ENCODE measurements at regions not wholly inside any gene's neighbourhood (a gene's known extent, or its start where the extent isn't known, plus 50 kb on each side); places are given as distances from the start of the nearest gene placed in this dataset.

GRCh38 chr2:60603533-60604190, 50.2 kb upstream of the BCL11A start:
- intact Hi-C loops (cut with micrococcal nuclease), result no loop called here
- Mint-ChIP-seq H3K27ac (no peak overlapping the region), H3K27me3 (no peaks in the 10 kb centered on the region), H3K4me3 (no peak overlapping the region), H3K4me1 (ENCODE audit: low read depth) (peaks cover 7% of the 10 kb centered on the region), H3K36me3 (ENCODE audit: low read depth) (no peaks in the 10 kb centered on the region), H3K9me3 (no peaks in the 10 kb centered on the region)

GRCh38 chr2:60604486-60605064, 51.1 kb upstream of the BCL11A start:
- Mint-ChIP-seq H3K27ac (no peak overlapping the region), H3K36me3 (ENCODE audit: low read depth) (no peaks in the 10 kb centered on the region), H3K4me1 (ENCODE audit: low read depth) (peaks cover 7% of the 10 kb centered on the region), H3K9me3 (no peaks in the 10 kb centered on the region), H3K27me3 (no peaks in the 10 kb centered on the region), H3K4me3 (no peak overlapping the region)
- intact Hi-C loops (cut with micrococcal nuclease), result no loop called here

- H3K4me3 Mint-ChIP-seq, result no peak overlapping the region
- intact Hi-C loops (cut with micrococcal nuclease), result no loop called here
- no peaks in the 10 kb centered on the region for H3K36me3 Mint-ChIP-seq (ENCODE audit: low read depth)
- H3K9me3 Mint-ChIP-seq, result no peaks in the 10 kb centered on the region
- peaks cover 7% of the 10 kb centered on the region for H3K4me1 Mint-ChIP-seq (ENCODE audit: low read depth)
- H3K27me3 Mint-ChIP-seq, result no peaks in the 10 kb centered on the region
- no peak overlapping the region for H3K27ac Mint-ChIP-seq
These were observed 52.4 kb upstream of the BCL11A start for GRCh38 chr2:60605866-60606265.

DNA sequence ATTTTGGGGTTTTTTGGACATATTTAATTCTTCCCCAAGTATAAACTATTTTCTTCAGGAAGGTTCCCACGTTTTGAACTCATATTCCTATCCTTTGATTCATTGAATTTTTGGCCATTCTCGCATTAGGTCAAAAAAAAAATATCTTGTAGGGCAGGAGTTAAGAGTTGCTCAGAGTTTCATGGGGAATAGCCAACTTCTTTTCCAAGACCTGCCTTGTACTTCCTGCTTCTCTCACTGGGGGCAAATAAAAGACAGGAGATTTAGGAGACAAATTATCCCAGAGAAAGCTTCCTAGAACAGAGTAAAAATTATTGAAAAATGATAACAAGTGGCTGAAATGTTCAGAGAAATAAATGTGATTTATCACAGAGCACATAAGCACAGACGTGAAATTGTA, 55.2 kb upstream of the BCL11A start:
- Mint-ChIP-seq H3K9me3 (no peaks in the 10 kb centered on the region), H3K4me3 (no peak overlapping the region), H3K27ac (no peak overlapping the region), H3K27me3 (peaks cover 2% of the 10 kb centered on the region), H3K36me3 (ENCODE audit: low read depth) (no peaks in the 10 kb centered on the region), H3K4me1 (ENCODE audit: low read depth) (peaks cover 11% of the 10 kb centered on the region)
- intact Hi-C loops (cut with micrococcal nuclease), result no loop called here

DNA sequence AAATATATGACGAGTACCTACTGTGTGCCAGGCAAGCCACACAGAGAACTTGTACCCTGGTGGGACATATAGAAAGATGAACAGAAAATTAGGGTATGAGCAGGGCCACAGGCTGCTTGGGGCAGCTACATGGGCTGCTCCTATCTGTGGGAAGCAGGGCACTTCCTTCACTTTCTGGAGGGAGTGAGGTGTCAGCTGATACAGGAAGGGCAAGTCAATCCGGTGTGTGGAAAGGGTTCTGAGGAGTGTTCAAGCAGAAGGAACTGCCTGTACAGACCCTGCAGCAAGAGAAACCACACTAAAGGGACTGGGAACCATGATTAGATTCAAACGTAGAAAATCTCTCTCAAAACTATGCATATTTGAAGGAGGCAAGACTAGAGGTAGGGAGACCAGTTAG, 58.6 kb upstream of the BCL11A start:
- no peak overlapping the region for H3K4me3 Mint-ChIP-seq
- no peak overlapping the region for H3K27ac Mint-ChIP-seq
- no peaks in the 10 kb centered on the region for H3K36me3 Mint-ChIP-seq (ENCODE audit: low read depth)
- intact Hi-C loops (cut with micrococcal nuclease), result no loop called here
- H3K4me1 Mint-ChIP-seq (ENCODE audit: low read depth), result peaks cover 11% of the 10 kb centered on the region
- no peaks in the 10 kb centered on the region for H3K9me3 Mint-ChIP-seq
- peaks cover 2% of the 10 kb centered on the region for H3K27me3 Mint-ChIP-seq

DNA sequence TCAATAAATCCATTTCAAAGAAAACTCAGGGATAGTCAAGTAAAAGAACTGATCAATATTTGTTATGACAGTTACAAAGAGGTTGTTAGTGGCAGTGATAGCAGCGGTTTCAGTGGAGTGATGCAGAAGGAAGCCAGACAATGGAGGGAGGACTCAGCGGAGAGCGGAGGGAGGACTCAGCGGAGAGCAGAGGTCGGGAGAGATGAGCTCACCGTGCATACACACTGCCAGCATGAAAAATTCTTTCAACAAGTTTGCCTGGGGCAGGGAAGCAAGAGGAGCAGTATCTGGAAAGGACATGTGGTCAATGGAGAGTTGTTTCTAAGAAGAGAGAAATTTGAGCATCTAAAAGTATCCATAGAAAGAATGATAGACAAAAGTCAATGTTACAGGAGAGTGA, 60.9 kb upstream of the BCL11A start:
- Mint-ChIP-seq H3K27me3 (peaks cover 2% of the 10 kb centered on the region), H3K4me1 (ENCODE audit: low read depth) (peaks cover 11% of the 10 kb centered on the region), H3K9me3 (no peaks in the 10 kb centered on the region), H3K27ac (no peak overlapping the region), H3K36me3 (ENCODE audit: low read depth) (no peaks in the 10 kb centered on the region), H3K4me3 (no peak overlapping the region)
- intact Hi-C loops (cut with micrococcal nuclease), result no loop called here

- Mint-ChIP-seq H3K4me3 (no peak overlapping the region), H3K9me3 (no peaks in the 10 kb centered on the region), H3K27ac (no peak overlapping the region), H3K36me3 (ENCODE audit: low read depth) (no peaks in the 10 kb centered on the region), H3K4me1 (ENCODE audit: low read depth) (no peaks in the 10 kb centered on the region), H3K27me3 (no peaks in the 10 kb centered on the region)
- intact Hi-C loops (cut with micrococcal nuclease), result no loop called here
These were observed 68.4 kb upstream of the BCL11A start for GRCh38 chr2:60621688-60622429.

- Mint-ChIP-seq H3K4me3 (no peak overlapping the region), H3K36me3 (ENCODE audit: low read depth) (no peaks in the 10 kb centered on the region), H3K27ac (no peak overlapping the region), H3K9me3 (no peaks in the 10 kb centered on the region), H3K27me3 (no peaks in the 10 kb centered on the region), H3K4me1 (ENCODE audit: low read depth) (no peaks in the 10 kb centered on the region)
- intact Hi-C loops (cut with micrococcal nuclease), result no loop called here
These were observed 69.6 kb upstream of the BCL11A start for GRCh38 chr2:60623040-60623439.

DNA sequence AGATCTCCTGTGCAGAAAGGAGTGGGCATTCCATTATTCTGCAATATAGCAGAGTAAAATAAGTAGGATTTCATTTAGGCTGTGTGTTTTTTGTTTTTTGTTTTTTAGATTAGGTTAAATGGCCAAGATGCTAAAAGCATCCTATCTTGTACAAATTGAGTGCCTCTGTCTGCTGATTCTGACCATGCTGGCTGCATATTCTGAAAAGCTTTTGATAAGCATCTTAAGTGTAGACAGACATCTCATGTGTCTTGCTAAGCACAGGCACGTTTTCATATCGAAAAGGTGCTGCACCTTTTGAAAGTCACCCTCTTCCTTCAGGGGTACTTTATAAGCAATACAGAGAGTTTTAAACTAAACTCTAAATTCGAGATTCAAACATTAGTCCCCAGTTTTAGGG, 74.0 kb upstream of the BCL11A start:
- Mint-ChIP-seq H3K4me3 (no peak overlapping the region), H3K9me3 (no peaks in the 10 kb centered on the region), H3K27ac (no peak overlapping the region), H3K27me3 (no peaks in the 10 kb centered on the region), H3K36me3 (ENCODE audit: low read depth) (no peaks in the 10 kb centered on the region), H3K4me1 (ENCODE audit: low read depth) (no peaks in the 10 kb centered on the region)
- intact Hi-C loops (cut with micrococcal nuclease), result no loop called here

GRCh38 chr2:60628026-60628425, 74.6 kb upstream of the BCL11A start:
- no peaks in the 10 kb centered on the region for H3K4me1 Mint-ChIP-seq (ENCODE audit: low read depth)
- no peaks in the 10 kb centered on the region for H3K9me3 Mint-ChIP-seq
- intact Hi-C loops (cut with micrococcal nuclease), result no loop called here
- no peaks in the 10 kb centered on the region for H3K36me3 Mint-ChIP-seq (ENCODE audit: low read depth)
- H3K4me3 Mint-ChIP-seq, result no peak overlapping the region
- H3K27ac Mint-ChIP-seq, result no peak overlapping the region
- H3K27me3 Mint-ChIP-seq, result no peaks in the 10 kb centered on the region

DNA sequence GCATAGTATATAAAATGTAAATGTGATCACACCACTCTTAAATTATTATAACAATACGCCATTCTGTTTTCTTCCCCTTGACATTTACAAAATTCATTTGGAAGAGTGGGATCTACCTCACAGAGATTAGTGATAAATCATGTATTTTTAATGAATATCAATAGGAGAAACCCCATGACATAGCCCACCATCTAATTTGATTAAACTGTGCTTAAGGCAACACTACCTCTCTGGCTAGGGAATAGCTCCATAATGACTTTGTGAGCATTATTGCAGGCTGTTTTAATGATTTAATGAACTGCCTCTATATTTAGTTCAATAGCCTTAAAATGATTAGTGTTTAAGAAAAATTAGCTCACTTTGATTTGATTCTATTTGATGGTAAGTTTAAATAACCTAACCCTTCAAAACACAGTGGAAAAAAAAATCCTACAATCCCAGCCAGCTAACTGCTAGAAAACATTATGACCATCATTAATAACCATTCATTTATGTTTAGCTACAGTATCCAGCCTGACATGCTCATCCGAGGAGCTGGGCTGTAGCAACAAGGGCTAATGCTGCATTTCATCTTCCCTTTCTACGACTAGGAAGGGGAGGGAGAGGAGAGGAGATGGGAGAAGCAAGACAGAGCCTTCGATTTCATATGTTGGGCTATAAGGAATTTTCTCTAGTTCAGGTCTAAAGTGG, 75.3 kb upstream of the BCL11A start:
- intact Hi-C loops (cut with micrococcal nuclease), result no loop called here
- Mint-ChIP-seq H3K27me3 (no peaks in the 10 kb centered on the region), H3K4me3 (no peak overlapping the region), H3K27ac (no peak overlapping the region), H3K36me3 (ENCODE audit: low read depth) (no peaks in the 10 kb centered on the region), H3K4me1 (ENCODE audit: low read depth) (no peaks in the 10 kb centered on the region), H3K9me3 (no peaks in the 10 kb centered on the region)

- intact Hi-C loops (cut with micrococcal nuclease), result no loop called here
- H3K4me1 Mint-ChIP-seq (ENCODE audit: low read depth), result no peaks in the 10 kb centered on the region
- no peak overlapping the region for H3K4me3 Mint-ChIP-seq
- no peak overlapping the region for H3K27ac Mint-ChIP-seq
- no peaks in the 10 kb centered on the region for H3K36me3 Mint-ChIP-seq (ENCODE audit: low read depth)
- no peaks in the 10 kb centered on the region for H3K9me3 Mint-ChIP-seq
- H3K27me3 Mint-ChIP-seq, result no peaks in the 10 kb centered on the region
These were observed 75.8 kb upstream of the BCL11A start for GRCh38 chr2:60629305-60629662.

GRCh38 chr2:60629801-60630385, 76.4 kb upstream of the BCL11A start:
- intact Hi-C loops (cut with micrococcal nuclease), result no loop called here
- Mint-ChIP-seq H3K4me1 (ENCODE audit: low read depth) (no peaks in the 10 kb centered on the region), H3K27me3 (no peaks in the 10 kb centered on the region), H3K27ac (no peak overlapping the region), H3K36me3 (ENCODE audit: low read depth) (no peaks in the 10 kb centered on the region), H3K9me3 (no peaks in the 10 kb centered on the region), H3K4me3 (no peak overlapping the region)

- no peaks in the 10 kb centered on the region for H3K9me3 Mint-ChIP-seq
- H3K27ac Mint-ChIP-seq, result no peak overlapping the region
- H3K4me3 Mint-ChIP-seq, result no peak overlapping the region
- no peaks in the 10 kb centered on the region for H3K4me1 Mint-ChIP-seq (ENCODE audit: low read depth)
- no peaks in the 10 kb centered on the region for H3K36me3 Mint-ChIP-seq (ENCODE audit: low read depth)
- intact Hi-C loops (cut with micrococcal nuclease), result no loop called here
- H3K27me3 Mint-ChIP-seq, result no peaks in the 10 kb centered on the region
These were observed 80.2 kb upstream of the BCL11A start for GRCh38 chr2:60633615-60634014.
